ENCODE measurements at regions not wholly inside any gene's neighbourhood (a gene's known extent, or its start where the extent isn't known, plus 50 kb on each side); places are given as distances from the start of the nearest gene placed in this dataset.

DNA sequence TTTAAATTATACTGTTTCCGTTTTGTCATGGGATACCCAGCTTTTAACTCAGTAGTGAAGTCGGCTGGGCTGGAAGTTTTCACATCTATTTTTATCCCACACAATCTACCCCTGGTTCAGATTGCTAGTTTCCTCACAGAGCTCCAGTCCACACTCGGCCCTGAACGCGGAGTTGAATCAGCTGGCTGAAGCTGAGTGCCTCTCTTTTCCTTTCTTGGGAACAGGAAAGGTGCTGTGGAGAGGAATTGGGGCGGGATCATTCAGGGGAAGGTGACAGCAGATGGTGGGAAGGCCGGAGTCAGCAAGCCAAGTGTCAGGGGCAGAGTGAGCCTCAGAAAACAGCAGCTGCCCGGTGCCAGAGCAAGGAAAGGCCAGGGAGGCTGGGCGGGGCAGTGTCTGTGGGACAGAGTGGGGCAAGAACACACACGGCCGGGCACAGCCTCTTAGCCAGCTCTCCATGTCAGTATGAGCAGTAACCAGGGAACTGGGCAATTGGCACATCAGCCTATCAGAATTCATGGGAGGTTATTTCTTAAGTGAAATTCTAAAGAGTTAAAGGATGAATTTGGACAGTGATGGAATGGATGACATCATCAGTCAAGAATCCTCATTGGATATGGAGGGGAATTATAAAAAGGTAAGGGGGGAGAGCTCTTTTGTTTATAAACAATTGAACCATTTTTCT, 135.7 kb upstream of the IL12A start:
- TF ChIP-seq ELF1 (IDR thresholded peaks at IDR 0.05) (no peak), POLR2AphosphoS5 (IDR thresholded peaks at IDR 0.05; ENCODE audit: low read depth, low read length) (no peak), EZH2phosphoT487 (IDR thresholded peaks at IDR 0.05; ENCODE audit: borderline replicate concordance, low read depth) (no peak), RFX5 (IDR thresholded peaks at IDR 0.05; ENCODE audit: low read length) (no peak), TCF12 (IDR thresholded peaks at IDR 0.05) (peak; percentile 30), TEAD4 (IDR thresholded peaks at IDR 0.05; ENCODE audit: borderline replicate concordance, insufficient read depth) (no peak), RAD21 (IDR thresholded peaks at IDR 0.05; ENCODE audit: low read length) (no peak), GABPA (IDR thresholded peaks at IDR 0.05; ENCODE audit: low read depth) (no peak)
- TF ChIP-seq, protein P1, sequence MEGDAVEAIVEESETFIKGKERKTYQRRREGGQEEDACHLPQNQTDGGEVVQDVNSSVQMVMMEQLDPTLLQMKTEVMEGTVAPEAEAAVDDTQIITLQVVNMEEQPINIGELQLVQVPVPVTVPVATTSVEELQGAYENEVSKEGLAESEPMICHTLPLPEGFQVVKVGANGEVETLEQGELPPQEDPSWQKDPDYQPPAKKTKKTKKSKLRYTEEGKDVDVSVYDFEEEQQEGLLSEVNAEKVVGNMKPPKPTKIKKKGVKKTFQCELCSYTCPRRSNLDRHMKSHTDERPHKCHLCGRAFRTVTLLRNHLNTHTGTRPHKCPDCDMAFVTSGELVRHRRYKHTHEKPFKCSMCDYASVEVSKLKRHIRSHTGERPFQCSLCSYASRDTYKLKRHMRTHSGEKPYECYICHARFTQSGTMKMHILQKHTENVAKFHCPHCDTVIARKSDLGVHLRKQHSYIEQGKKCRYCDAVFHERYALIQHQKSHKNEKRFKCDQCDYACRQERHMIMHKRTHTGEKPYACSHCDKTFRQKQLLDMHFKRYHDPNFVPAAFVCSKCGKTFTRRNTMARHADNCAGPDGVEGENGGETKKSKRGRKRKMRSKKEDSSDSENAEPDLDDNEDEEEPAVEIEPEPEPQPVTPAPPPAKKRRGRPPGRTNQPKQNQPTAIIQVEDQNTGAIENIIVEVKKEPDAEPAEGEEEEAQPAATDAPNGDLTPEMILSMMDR (IDR thresholded peaks at IDR 0.05): no peak
- TF ChIP-seq, protein P2, sequence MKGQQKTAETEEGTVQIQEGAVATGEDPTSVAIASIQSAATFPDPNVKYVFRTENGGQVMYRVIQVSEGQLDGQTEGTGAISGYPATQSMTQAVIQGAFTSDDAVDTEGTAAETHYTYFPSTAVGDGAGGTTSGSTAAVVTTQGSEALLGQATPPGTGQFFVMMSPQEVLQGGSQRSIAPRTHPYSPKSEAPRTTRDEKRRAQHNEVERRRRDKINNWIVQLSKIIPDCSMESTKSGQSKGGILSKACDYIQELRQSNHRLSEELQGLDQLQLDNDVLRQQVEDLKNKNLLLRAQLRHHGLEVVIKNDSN (IDR thresholded peaks at IDR 0.05; ENCODE audit: borderline replicate concordance, low read depth): no peak
- TF ChIP-seq, protein P3, sequence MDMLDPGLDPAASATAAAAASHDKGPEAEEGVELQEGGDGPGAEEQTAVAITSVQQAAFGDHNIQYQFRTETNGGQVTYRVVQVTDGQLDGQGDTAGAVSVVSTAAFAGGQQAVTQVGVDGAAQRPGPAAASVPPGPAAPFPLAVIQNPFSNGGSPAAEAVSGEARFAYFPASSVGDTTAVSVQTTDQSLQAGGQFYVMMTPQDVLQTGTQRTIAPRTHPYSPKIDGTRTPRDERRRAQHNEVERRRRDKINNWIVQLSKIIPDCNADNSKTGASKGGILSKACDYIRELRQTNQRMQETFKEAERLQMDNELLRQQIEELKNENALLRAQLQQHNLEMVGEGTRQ (IDR thresholded peaks at IDR 0.05; ENCODE audit: borderline replicate concordance, low read depth, low read length): no peak
- TF ChIP-seq, protein P4, sequence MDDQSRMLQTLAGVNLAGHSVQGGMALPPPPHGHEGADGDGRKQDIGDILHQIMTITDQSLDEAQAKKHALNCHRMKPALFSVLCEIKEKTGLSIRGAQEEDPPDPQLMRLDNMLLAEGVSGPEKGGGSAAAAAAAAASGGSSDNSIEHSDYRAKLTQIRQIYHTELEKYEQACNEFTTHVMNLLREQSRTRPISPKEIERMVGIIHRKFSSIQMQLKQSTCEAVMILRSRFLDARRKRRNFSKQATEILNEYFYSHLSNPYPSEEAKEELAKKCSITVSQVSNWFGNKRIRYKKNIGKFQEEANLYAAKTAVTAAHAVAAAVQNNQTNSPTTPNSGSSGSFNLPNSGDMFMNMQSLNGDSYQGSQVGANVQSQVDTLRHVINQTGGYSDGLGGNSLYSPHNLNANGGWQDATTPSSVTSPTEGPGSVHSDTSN (IDR thresholded peaks at IDR 0.05): no peak
- TF ChIP-seq, protein P5, sequence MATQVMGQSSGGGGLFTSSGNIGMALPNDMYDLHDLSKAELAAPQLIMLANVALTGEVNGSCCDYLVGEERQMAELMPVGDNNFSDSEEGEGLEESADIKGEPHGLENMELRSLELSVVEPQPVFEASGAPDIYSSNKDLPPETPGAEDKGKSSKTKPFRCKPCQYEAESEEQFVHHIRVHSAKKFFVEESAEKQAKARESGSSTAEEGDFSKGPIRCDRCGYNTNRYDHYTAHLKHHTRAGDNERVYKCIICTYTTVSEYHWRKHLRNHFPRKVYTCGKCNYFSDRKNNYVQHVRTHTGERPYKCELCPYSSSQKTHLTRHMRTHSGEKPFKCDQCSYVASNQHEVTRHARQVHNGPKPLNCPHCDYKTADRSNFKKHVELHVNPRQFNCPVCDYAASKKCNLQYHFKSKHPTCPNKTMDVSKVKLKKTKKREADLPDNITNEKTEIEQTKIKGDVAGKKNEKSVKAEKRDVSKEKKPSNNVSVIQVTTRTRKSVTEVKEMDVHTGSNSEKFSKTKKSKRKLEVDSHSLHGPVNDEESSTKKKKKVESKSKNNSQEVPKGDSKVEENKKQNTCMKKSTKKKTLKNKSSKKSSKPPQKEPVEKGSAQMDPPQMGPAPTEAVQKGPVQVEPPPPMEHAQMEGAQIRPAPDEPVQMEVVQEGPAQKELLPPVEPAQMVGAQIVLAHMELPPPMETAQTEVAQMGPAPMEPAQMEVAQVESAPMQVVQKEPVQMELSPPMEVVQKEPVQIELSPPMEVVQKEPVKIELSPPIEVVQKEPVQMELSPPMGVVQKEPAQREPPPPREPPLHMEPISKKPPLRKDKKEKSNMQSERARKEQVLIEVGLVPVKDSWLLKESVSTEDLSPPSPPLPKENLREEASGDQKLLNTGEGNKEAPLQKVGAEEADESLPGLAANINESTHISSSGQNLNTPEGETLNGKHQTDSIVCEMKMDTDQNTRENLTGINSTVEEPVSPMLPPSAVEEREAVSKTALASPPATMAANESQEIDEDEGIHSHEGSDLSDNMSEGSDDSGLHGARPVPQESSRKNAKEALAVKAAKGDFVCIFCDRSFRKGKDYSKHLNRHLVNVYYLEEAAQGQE (IDR thresholded peaks at IDR 0.05; ENCODE audit: low read depth, low read length): no peak
- TF ChIP-seq, protein P6, sequence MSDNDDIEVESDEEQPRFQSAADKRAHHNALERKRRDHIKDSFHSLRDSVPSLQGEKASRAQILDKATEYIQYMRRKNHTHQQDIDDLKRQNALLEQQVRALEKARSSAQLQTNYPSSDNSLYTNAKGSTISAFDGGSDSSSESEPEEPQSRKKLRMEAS (IDR thresholded peaks at IDR 0.05; ENCODE audit: low read depth): no peak
